Stimulated activated CD8-positive, alpha-beta memory T cell treated with anti-CD3 and anti-CD28 coated beads, Interleukin-12 subunit alpha, Interleukin-12 subunit beta, amount 100 ng/mL, for 1 hour (primary cell): ENCODE measurements at regions not wholly inside any gene's neighbourhood (a gene's known extent, or its start where the extent isn't known, plus 50 kb on each side); places are given as distances from the start of the nearest gene placed in this dataset.

ENCODE experiments used
- DNase-seq: peaks from one replicate; pipeline ENCODE4 v3.0.0-alpha.2; 2020; ENCODE audit warnings: low read depth

DNA sequence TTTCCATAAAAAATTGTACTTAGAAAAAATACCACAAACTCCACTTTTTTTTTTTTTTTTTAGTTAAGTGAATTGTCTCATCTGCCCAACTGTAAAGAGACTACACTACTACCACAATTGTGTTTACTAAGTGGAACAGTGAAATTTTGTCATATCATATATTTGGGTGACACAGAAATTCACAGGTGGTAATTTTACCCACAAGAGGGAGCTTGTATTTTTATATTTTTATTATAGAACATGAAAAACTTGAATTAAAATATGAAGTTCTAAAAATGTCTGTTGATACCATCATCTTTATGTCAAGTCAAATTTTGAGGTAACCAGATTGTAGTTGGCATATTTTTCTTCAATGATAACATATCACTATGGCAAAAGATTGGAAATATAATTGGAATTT lies 329.4 kb upstream of the SOX5 start:
- no peak for DNase-seq

GRCh38 chr12:24270965-24271364 lies 321.5 kb upstream of the SOX5 start:
- DNase-seq, result no peak

DNA sequence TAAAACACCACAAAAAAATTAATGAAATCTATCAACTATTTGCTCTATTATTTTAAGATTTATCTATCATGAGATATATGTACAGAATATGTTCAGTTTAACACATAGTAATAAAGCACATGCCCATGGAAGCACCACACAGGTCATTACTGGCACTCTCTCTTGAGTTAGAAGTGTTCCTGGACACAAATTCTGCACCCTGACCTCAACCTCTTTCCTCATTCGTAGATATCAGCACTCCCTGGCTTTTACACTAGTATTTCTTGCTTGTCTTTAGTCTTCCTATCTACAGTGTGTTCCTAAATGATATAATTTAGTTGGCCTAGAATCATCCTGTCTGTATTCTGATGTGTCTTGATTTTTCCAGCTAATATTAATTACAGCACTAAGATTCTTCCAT lies 321.0 kb upstream of the SOX5 start:
- DNase-seq, result no peak

DNA sequence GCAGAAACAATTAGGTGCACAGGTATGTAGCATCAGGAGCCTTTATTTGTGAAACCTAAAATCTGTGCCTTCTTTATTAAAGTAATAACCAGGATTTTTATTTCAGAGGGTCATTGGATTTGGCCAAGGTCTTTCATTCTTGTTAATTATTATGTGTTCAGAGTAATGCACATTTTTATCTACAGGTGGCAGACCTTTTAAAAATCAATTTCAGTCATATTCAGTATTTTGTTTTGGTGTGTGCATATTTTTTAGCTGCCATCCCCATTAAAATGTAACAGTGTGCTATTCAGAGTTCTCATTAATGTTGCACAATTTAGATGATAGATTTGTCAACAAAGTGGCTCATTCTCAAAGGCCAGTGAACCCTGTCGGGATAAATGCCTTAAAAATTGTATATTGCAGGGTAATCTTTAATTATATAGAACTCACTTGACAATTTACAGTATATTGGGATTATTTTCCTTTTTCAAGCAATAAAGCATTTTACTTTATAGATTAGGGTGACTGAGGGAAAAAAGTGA lies 319.3 kb upstream of the SOX5 start:
- DNase-seq, result no peak

DNA sequence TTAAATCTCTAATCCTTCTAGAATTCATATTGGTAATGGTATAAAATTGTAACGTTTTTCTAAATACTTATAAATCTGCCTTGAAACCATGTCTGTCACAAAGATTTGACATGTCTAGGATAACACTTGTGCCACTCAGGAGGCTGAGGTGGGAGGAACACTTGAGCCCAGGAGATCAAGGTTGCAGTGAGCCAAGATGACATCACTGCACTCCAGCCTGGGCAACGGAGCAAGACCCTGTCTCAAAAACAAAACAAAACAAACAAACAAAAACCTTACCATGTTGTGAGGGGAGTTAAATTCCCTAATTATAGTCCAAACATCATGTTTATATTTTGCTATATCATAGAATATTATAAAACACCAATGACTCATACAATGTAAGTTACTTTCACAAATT lies 317.5 kb upstream of the SOX5 start:
- DNase-seq, result no peak

DNA sequence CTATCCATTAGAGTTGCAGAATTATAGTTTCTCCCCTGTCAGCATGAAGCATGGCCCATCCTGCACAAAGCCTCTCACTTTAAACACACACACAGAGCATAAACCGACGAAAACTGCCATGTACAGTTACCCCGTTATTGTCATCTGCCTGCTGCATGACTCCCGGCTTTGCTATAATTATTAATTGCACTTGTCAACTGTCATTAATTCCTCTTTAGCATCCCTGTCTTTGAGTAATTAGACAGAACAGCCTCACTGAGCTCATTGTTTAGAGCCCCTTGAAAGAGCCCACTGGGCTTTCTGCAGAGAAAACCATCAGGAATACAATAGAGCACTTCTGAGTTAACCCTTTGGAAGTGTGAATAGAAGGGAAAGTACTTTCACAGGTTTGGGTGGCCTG lies 307.2 kb upstream of the SOX5 start:
- no peak for DNase-seq

DNA sequence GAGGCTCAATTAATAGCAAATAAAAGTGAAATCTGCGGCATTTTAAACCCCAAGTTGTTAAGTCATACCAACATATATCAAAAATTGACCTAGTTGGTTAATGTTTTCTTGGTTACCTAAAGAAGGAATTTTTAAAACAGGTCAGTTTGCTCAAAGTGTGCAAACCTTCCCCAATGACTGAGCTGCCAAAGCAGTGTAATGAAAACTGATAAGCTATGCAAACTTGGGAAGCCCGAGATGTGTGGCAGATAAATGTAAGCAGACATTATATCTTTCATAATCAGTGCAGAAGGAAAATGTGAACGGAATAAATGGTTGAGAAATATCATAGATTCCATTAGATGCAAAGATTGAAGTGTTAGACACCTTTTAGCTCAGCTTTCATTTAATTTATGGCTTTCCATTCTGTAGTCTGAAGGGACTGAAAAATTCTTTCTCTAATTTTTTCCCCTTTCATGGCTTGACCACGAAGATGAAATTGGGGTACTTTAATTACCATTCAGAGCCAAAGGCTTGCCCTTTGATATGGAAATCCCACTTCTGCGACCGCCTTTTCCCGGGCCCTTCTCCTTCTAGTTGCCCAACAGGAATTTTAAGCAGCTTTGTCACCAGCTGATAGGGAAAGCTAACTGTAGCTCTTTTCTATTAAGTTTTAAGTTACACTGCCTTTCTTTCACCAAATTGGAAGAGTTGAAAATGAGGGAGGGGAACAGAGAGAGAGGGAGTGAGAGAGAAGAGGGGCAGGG lies 306.6 kb upstream of the SOX5 start:
- no peak for DNase-seq

GRCh38 chr12:24252602-24253001 lies 303.1 kb upstream of the SOX5 start:
- DNase-seq, result no peak

DNA sequence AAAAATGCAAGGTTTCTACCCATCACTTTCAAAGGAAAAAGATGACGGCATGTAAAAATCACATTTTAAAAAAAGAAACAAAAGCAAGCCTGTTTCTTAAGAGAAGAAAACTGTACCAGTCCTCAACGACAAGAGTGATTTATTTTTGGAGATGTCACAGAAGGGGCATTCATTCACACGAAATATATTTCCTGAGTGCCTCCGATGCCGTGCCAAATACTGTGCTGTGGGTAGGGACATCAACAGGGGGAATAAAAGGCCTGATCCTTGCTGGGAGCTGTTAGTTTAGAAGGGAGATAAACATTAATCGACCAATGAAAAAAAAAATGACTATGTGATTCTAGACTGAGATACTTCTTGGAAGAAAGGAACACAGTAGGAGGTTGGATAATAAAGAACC lies 297.5 kb upstream of the SOX5 start:
- no peak for DNase-seq

- no peak for DNase-seq
These were observed 296.9 kb upstream of the SOX5 start for GRCh38 chr12:24246376-24246775.

GRCh38 chr12:24244801-24245200 lies 295.3 kb upstream of the SOX5 start:
- no peak for DNase-seq

DNA sequence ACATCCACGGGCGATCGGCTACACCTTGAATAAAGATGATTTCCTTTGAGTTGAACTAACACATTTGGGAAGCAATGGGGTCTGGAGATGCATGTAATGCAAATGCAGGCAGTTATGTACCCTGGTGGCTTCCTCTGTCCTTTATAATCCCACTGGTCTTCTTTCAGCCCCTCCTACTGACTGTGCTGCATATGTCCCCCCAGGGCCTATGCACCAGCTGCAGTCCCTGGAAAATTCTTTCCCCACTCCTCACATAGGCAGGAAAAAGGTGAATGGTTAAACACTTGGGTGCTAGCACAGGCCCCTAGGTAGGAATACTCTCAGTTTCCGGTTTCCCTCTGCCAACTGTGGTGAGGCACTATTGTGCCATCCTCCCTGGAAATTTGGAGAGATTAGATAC lies 294.8 kb upstream of the SOX5 start:
- no peak for DNase-seq

- DNase-seq, result no peak
These were observed 291.2 kb upstream of the SOX5 start for GRCh38 chr12:24240707-24241106.

- no peak for DNase-seq
These were observed 284.2 kb upstream of the SOX5 start for GRCh38 chr12:24233519-24234246.

GRCh38 chr12:24232531-24232930 lies 283.1 kb upstream of the SOX5 start:
- DNase-seq, result no peak

- no peak for DNase-seq
These were observed 281.8 kb upstream of the SOX5 start for GRCh38 chr12:24231298-24231697.

DNA sequence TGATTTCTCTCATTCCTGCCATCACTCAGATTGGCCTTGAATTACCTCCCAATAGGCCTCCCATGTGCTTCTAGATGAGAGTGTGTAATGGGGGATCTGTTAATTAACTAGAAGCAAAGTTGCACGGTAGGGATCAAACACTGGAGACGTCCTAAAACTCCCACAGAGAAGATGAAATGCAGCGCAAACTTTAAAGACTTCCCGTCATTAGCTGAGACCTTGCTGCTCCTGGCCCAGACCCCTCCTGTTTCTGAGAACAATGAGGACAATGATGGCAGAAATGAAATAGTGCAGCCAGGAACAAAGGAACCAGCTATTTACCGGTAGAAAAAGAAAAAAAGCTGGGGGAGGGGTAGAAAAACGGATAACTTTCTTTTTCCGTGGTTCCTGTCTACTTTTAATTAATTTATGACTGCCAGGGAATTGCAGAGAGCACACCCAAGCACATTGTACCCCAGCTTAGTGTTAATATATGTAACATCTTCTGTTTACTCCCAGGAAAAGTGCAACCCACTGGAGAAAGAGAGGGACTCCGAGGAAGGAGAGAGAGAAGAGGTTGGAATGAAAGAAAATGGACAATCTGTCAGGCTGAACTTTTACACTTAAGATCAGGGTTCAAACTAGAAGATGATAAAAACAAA lies 280.7 kb upstream of the SOX5 start:
- no peak for DNase-seq

DNA sequence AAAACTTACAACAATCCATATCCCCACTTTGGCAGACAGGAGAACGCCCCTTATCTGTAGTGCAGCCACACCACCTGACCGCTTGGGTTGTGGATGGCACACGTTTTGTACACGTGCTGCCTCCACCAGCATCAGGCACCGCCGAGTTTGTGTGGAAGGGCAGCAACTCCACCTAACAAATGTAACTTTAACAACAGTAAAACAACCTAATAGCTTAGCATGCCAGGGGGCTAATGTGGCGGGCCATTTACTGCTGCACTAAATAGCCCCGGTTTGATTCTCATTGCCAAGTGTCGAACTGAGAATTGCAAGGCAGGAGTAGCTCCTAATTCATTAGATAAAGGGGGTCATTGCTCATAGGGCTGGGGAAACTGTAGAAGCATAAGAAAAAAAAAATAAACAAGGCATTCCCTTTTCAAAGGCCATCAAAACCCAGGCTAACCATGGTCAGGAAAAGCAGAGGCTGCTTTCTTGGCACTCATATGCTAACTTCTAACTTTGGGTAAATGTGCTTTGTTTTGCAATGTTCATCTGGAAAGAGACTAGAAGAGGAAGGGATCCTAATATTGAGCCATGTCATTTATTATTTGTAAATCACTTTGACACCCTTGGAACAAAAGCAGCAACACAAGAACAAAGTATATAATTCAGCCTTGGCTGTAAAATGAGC lies 279.7 kb upstream of the SOX5 start:
- DNase-seq, result no peak

- no peak for DNase-seq
These were observed 278.9 kb upstream of the SOX5 start for GRCh38 chr12:24228371-24228770.

DNA sequence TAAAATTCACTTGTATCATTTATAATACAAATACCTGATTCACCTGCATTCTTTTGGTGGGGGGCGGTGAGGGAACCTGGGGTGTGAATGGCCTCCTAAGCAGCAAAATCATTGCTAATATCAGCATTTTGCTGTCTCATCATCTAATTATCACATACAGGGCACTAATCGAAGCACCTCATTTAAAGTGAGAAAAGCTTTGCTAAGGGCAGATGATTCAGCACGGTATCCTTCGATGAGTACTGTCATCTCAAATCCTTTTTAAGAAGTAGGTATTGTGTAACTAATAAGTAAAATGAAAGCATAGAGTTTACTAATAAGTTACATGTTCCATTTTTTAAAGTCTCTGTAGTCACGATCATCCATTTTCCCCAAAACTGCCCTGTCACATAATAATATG lies 278.1 kb upstream of the SOX5 start:
- DNase-seq, result no peak

- DNase-seq, result no peak
These were observed 277.4 kb upstream of the SOX5 start for GRCh38 chr12:24226745-24227350.

DNA sequence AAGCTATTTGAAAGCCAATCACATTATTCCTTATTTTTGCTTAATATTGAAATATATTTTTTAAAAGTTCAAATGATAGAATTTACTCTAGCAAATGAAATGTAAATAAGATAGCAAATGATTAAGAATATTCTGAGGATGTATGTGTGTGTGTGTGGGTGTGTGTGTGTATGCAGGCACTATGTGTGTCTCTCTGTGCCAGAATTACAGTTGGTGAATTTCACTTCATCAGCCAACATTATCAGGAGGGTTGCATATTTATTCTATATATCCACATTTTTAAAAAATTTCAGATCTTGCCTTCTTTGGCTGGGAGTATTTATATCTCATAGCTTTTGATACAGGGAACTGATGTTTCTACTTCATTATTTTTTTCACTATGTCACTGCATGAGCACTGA lies 274.9 kb upstream of the SOX5 start:
- no peak for DNase-seq
